GM18868 (cell line): ENCODE measurements at regions not wholly inside any gene's neighbourhood (a gene's known extent, or its start where the extent isn't known, plus 50 kb on each side); places are given as distances from the start of the nearest gene placed in this dataset.
A peak's percentile ranks its signal among the peaks of the same experiment; 100 is the strongest.
"Not testable (repeated sequence)": the region's sequence is repeated elsewhere in the genome, so short reads cannot be mapped to it uniquely, and the experiment has no call there.

Experiments used
- ATAC-seq: cut with Tn5 transposase; IDR thresholded peaks from one replicate; pipeline ENCODE4 v1.9.1; 2021; ENCODE audit warnings: mild to moderate bottlenecking, moderate library complexity; ENCODE audit not compliant: unreplicated experiment

GRCh38 chr3:190193210-190193609 is 72.5 kb upstream of the P3H2 start:
- no peak for ATAC-seq

DNA sequence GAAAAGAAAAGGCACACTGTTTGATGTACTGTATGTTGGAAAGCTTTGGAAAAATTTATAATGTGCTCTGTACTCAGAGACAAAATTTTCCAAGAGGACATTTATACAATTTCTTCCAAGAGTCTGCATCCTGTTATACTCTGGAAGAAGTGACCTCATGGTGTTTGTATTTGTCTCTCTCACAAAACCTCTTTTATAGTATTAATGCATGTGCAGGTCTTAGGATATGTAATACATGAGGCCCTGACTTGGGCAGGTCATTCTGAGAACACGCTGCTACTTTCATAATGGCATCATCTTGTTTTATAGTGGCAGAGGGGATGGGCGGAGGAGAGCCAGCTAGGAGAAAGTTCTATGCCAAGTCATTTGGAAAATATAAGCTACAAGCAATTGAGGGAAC is 72.0 kb upstream of the P3H2 start:
- ATAC-seq = no peak

DNA sequence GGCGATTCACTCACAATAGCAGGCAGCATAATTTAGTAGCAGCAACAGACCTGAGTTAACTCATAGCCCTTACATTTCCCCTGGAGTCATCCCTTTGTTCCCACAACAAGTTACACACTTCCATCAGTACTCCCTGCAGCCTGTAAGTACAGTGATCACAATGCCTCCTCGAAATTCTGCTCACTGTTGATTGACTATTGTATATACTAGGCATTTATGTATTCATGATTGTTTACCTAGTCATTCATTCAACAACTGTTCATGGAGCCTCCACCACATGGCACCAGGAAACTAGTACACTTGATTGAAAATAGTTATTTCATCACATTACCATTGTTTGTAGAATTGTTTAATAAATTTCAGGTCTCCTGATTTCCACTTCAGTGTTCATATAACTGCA is 71.4 kb upstream of the P3H2 start:
- ATAC-seq = no peak

DNA sequence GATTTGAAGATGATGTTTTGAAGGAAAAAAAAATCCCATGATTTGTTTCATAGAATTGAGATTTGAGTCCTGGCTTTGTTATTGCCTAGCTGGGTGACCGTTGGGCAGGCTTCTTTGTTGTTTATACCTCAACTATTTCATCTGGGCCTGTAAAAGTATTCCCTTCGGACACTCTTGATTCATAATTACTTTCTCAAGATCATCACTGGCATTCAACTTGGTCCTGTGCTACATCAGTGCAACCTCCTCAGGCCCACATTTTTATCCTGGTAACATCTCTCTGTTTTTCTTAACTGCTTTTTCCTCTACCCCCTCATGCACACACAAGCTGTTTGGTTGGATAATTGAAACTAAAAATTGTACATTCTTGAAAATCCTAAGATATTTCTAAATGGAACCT is 67.5 kb upstream of the P3H2 start:
- ATAC-seq = no peak

GRCh38 chr3:190183121-190183520 is 62.4 kb upstream of the P3H2 start:
- peak; percentile 60 for ATAC-seq

GRCh38 chr3:190182418-190183043 is 61.8 kb upstream of the P3H2 start:
- no peak for ATAC-seq

- peak; percentile 63 for ATAC-seq
Measured at GRCh38 chr3:190180268-190180667, 59.6 kb upstream of the P3H2 start.

- no peak for ATAC-seq
Measured at GRCh38 chr3:190178779-190179178, 58.1 kb upstream of the P3H2 start.

- ATAC-seq = not testable (repeated sequence)
Measured at GRCh38 chr3:190176933-190177525, 56.3 kb upstream of the P3H2 start.

GRCh38 chr3:190176106-190176505 is 55.4 kb upstream of the P3H2 start:
- not testable (repeated sequence) for ATAC-seq

- no peak for ATAC-seq
Measured at GRCh38 chr3:190175490-190175889, 54.8 kb upstream of the P3H2 start.

- no peak for ATAC-seq
Measured at GRCh38 chr3:190174471-190174870, 53.8 kb upstream of the P3H2 start.

DNA sequence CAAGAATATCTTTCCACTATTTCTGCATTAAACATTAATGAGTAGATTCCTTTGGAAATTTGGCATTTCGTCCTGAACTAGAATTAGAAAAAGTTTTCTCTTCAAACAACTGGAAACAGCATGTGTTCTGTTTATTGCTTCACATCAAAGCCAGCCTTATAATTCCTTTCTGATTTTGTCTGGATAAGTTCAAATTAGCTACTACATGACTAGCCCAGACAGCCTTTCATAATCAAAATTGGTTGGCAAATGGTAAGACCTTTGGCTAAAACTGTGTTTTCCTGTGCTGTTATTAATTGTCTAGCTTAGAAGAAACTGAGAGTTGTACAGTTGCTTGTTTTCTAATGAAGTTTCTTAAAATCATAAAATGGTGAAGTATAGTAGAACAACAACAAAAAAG is 52.7 kb upstream of the P3H2 start:
- no peak for ATAC-seq

DNA sequence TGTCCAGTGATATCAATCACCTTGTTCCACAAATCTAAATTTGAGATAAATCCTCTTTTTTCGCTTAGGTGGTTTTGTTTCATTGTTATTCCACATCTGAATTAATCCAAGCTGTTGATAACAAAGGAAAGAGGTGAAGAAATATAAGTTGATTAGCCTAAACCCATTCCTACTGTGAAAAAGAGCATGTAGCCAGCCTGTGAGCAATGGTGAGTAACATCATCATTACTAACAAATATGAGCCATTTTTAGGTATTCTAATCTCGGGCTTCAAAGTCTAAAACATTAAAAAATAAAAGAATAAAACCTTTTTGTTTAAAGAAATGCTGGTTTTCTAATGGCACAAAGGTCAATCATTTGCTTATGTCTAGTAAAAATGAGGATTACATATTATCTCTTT is 52.1 kb upstream of the P3H2 start:
- ATAC-seq = no peak
